ENCODE measurements at regions not wholly inside any gene's neighbourhood (a gene's known extent, or its start where the extent isn't known, plus 50 kb on each side); places are given as distances from the start of the nearest gene placed in this dataset.

GRCh38 chr18:75959150-75959549, 531.6 kb upstream of the SMIM21 start:
- intact Hi-C loops (cut with micrococcal nuclease; ENCODE audit: unreplicated experiment): no loop called here
- BruUV-seq (replicated peaks): no TSS peak

GRCh38 chr18:75958683-75959082, 531.2 kb upstream of the SMIM21 start:
- no peak for DNase-seq (ENCODE audit: low spot score)
- H3K9me3 ChIP-seq (ENCODE audit: low read length): no peaks in the 10 kb centered on the region
- intact Hi-C loops (cut with micrococcal nuclease; ENCODE audit: unreplicated experiment): no loop called here

More at GRCh38 chr18:75959150-75959549, 531.6 kb upstream of the SMIM21 start:
- Histone ChIP-seq H3K79me2 (ENCODE audit: insufficient read depth, low read depth, low read length) (no peaks in the 10 kb centered on the region), H3K4me1 (ENCODE audit: insufficient read depth, low read length, poor library complexity, severe bottlenecking) (no peaks in the 10 kb centered on the region), H2AFZ (ENCODE audit: low read length) (no peak overlapping the region), H3K9me3 (ENCODE audit: low read length) (no peaks in the 10 kb centered on the region), H3K36me3 (ENCODE audit: insufficient read depth, low read length) (no peaks in the 10 kb centered on the region), H4K20me1 (ENCODE audit: insufficient read depth, low read length) (no peaks in the 10 kb centered on the region), H3K4me3 (ENCODE audit: low read depth, low read length, poor library complexity, severe bottlenecking) (no peak overlapping the region), H3K27ac (ENCODE audit: low read depth, low read length, poor library complexity, severe bottlenecking) (no peak overlapping the region), H3K9me2 (ENCODE audit: insufficient read depth, low read length) (no peaks in the 10 kb centered on the region), H3K4me2 (ENCODE audit: low read length) (no peak overlapping the region)
- CTCF ChIA-PET (ENCODE audit: unreplicated experiment): no interaction called here
- TF ChIP-seq CTCF (conservative IDR thresholded peaks at IDR 0.05; ENCODE audit: low read length) (no peak), EZH2phosphoT487 (IDR thresholded peaks at IDR 0.05; ENCODE audit: borderline replicate concordance, low read depth, low read length) (no peak)
- POLR2A ChIA-PET: no interaction called here
- DNase-seq (ENCODE audit: low spot score): no peak

More at GRCh38 chr18:75958683-75959082, 531.2 kb upstream of the SMIM21 start:
- no peak overlapping the region for H2AFZ ChIP-seq (ENCODE audit: low read length)
- H3K4me1 ChIP-seq (ENCODE audit: insufficient read depth, low read length, poor library complexity, severe bottlenecking): no peaks in the 10 kb centered on the region
- POLR2A ChIA-PET: no interaction called here
- H3K36me3 ChIP-seq (ENCODE audit: insufficient read depth, low read length): no peaks in the 10 kb centered on the region
- no peak overlapping the region for H3K4me2 ChIP-seq (ENCODE audit: low read length)
- H3K4me3 ChIP-seq (ENCODE audit: low read depth, low read length, poor library complexity, severe bottlenecking): no peak overlapping the region
- H4K20me1 ChIP-seq (ENCODE audit: insufficient read depth, low read length): no peaks in the 10 kb centered on the region
- no peaks in the 10 kb centered on the region for H3K9me2 ChIP-seq (ENCODE audit: insufficient read depth, low read length)
- no peak overlapping the region for H3K27ac ChIP-seq (ENCODE audit: low read depth, low read length, poor library complexity, severe bottlenecking)
- H3K79me2 ChIP-seq (ENCODE audit: insufficient read depth, low read depth, low read length): no peaks in the 10 kb centered on the region
- CTCF ChIA-PET (ENCODE audit: unreplicated experiment): no interaction called here
- no TSS peak for BruUV-seq (replicated peaks)
- TF ChIP-seq CTCF (conservative IDR thresholded peaks at IDR 0.05; ENCODE audit: low read length): no peak
- TF ChIP-seq EZH2phosphoT487 (IDR thresholded peaks at IDR 0.05; ENCODE audit: borderline replicate concordance, low read depth, low read length): no peak
